Neural progenitor cell (in vitro differentiated cells): ENCODE measurements at regions not wholly inside any gene's neighbourhood (a gene's known extent, or its start where the extent isn't known, plus 50 kb on each side); places are given as distances from the start of the nearest gene placed in this dataset.

Source experiments
- DNase-seq: peaks from one replicate; pipeline ENCODE4 v3.0.0-alpha.2; 2016; ENCODE audit warnings: low spot score
- H2AFZ ChIP-seq: fragments of 200-600 bp; sonication (generic); replicated peaks from 2 replicates; pipeline ENCODE4 v1.6.1; 2016; ENCODE audit warnings: antibody characterized with exemption
- H3F3A ChIP-seq: fragments of 200-600 bp; sonication (generic); 2 replicates; pipeline ENCODE4 v1.6.1; 2016; ENCODE audit warnings: antibody characterized with exemption, low read depth
- H3K27ac ChIP-seq: fragments of 200-600 bp; sonication (generic); 2 replicates; pipeline ENCODE4 v1.5.1; 2016; ENCODE audit warnings: mild to moderate bottlenecking
- H3K27me3 ChIP-seq: fragments of 200-600 bp; sonication (generic); 2 replicates; pipeline ENCODE4 v1.6.1; 2016; ENCODE audit warnings: mild to moderate bottlenecking, moderate library complexity
- H3K36me3 ChIP-seq: fragments of 200-600 bp; sonication (generic); 2 replicates; pipeline ENCODE4 v1.5.1; 2016
- H3K4me1 ChIP-seq: fragments of 200-600 bp; sonication (generic); 2 replicates; pipeline ENCODE4 v1.6.1; 2016; ENCODE audit warnings: mixed run types
- H3K4me2 ChIP-seq: fragments of 200-600 bp; sonication (generic); 2 replicates; pipeline ENCODE4 v1.6.1; 2016
- H3K4me3 ChIP-seq: fragments of 200-600 bp; sonication (generic); 2 replicates; pipeline ENCODE4 v1.5.1; 2016
- H3K79me2 ChIP-seq: fragments of 200-600 bp; sonication (generic); 2 replicates; pipeline ENCODE4 v1.6.1; 2016; ENCODE audit warnings: low read depth
- H3K9ac ChIP-seq: fragments of 200-600 bp; sonication (generic); 2 replicates; pipeline ENCODE4 v1.6.1; 2016
- H3K9me3 ChIP-seq: fragments of 200-600 bp; sonication (generic); 2 replicates; pipeline ENCODE4 v1.5.1; 2016; ENCODE audit warnings: low read depth
- H4K20me1 ChIP-seq: fragments of 200-600 bp; sonication (generic); 2 replicates; pipeline ENCODE4 v1.6.1; 2016; ENCODE audit warnings: low read depth
- H3K27ac Mint-ChIP-seq: 3 replicates; pipeline ENCODE4 v1.8.0; 2021; ENCODE audit warnings: mixed read lengths
- H3K27me3 Mint-ChIP-seq: 2 replicates; pipeline ENCODE4 v1.8.0; 2022; ENCODE audit warnings: low read depth, mild to moderate bottlenecking, inconsistent platforms, moderate library complexity, mixed read lengths; ENCODE audit not compliant: insufficient read depth
- H3K36me3 Mint-ChIP-seq: 3 replicates; pipeline ENCODE4 v1.8.0; 2021; ENCODE audit warnings: mixed read lengths
- H3K4me1 Mint-ChIP-seq: 3 replicates; pipeline ENCODE4 v1.8.0; 2021; ENCODE audit warnings: mixed read lengths
- H3K4me3 Mint-ChIP-seq: 3 replicates; pipeline ENCODE4 v1.8.0; 2021; ENCODE audit warnings: mild to moderate bottlenecking, moderate library complexity, mixed read lengths
- H3K9me3 Mint-ChIP-seq: 3 replicates; pipeline ENCODE4 v1.8.0; 2020; ENCODE audit warnings: mixed read lengths
- CTCF ChIP-seq: fragments of 200-600 bp; sonication (generic); IDR thresholded peaks from 2 replicates; pipeline ENCODE4 v1.5.1; 2017; ENCODE audit warnings: antibody characterized with exemption, mild to moderate bottlenecking
- EZH2 ChIP-seq: fragments of 200-600 bp; sonication (generic); IDR thresholded peaks from 2 replicates; pipeline ENCODE4 v1.6.1; 2017; ENCODE audit warnings: antibody characterized with exemption, mild to moderate bottlenecking, moderate library complexity
- EZH2phosphoT487 ChIP-seq: fragments of 200-600 bp; sonication (generic); IDR thresholded peaks from 2 replicates; pipeline ENCODE4 v1.6.1; 2017; ENCODE audit warnings: antibody characterized with exemption

GRCh38 chr2:67013821-67014220, 383.3 kb upstream of the ETAA1 start:
- no peak overlapping the region for H3K27ac Mint-ChIP-seq
- TF ChIP-seq EZH2phosphoT487: no peak
- no peak for TF ChIP-seq CTCF
- TF ChIP-seq EZH2: no peak
- Histone ChIP-seq H3K27me3 (no peaks in the 10 kb centered on the region), H3K4me3 (no peak overlapping the region), H3K4me2 (no peak overlapping the region), H3K9me3 (no peaks in the 10 kb centered on the region), H4K20me1 (no peaks in the 10 kb centered on the region), H3K4me1 (no peaks in the 10 kb centered on the region), H3K9ac (no peak overlapping the region), H3K27ac (no peak overlapping the region), H2AFZ (no peak overlapping the region), H3K36me3 (no peaks in the 10 kb centered on the region), H3K79me2 (no peaks in the 10 kb centered on the region), H3F3A (no peaks in the 10 kb centered on the region)
- peaks cover 2% of the 10 kb centered on the region for H3K27me3 Mint-ChIP-seq
- peaks cover 3% of the 10 kb centered on the region for H3K9me3 Mint-ChIP-seq
- no peak overlapping the region for H3K4me3 Mint-ChIP-seq
- no peaks in the 10 kb centered on the region for H3K36me3 Mint-ChIP-seq
- DNase-seq: no peak
- no peaks in the 10 kb centered on the region for H3K4me1 Mint-ChIP-seq

- H3K27me3 ChIP-seq: no peaks in the 10 kb centered on the region
- DNase-seq: no peak
- no peaks in the 10 kb centered on the region for H3K4me1 ChIP-seq
- H2AFZ ChIP-seq: no peak overlapping the region
- no peak overlapping the region for H3K27ac Mint-ChIP-seq
- no peak overlapping the region for H3K27ac ChIP-seq
- H3K79me2 ChIP-seq: no peaks in the 10 kb centered on the region
- H3F3A ChIP-seq: no peaks in the 10 kb centered on the region
- no peaks in the 10 kb centered on the region for H3K36me3 Mint-ChIP-seq
- no peak overlapping the region for H3K9ac ChIP-seq
- H3K4me2 ChIP-seq: no peak overlapping the region
- H3K9me3 Mint-ChIP-seq: no peaks in the 10 kb centered on the region
- H3K9me3 ChIP-seq: no peaks in the 10 kb centered on the region
- no peaks in the 10 kb centered on the region for H3K4me1 Mint-ChIP-seq
- H3K36me3 ChIP-seq: no peaks in the 10 kb centered on the region
- H3K4me3 ChIP-seq: no peak overlapping the region
- TF ChIP-seq EZH2phosphoT487 (no peak), CTCF (no peak), EZH2 (no peak)
- no peak overlapping the region for H3K4me3 Mint-ChIP-seq
- H3K27me3 Mint-ChIP-seq: peaks cover 4% of the 10 kb centered on the region
- H4K20me1 ChIP-seq: no peaks in the 10 kb centered on the region
These were observed 381.5 kb upstream of the ETAA1 start for GRCh38 chr2:67015681-67016080.

- peaks cover 4% of the 10 kb centered on the region for H3K27me3 Mint-ChIP-seq
- TF ChIP-seq EZH2phosphoT487 (no peak), EZH2 (no peak), CTCF (no peak)
- H3K27me3 ChIP-seq: no peaks in the 10 kb centered on the region
- no peak overlapping the region for H3K4me3 Mint-ChIP-seq
- no peaks in the 10 kb centered on the region for H3K4me1 Mint-ChIP-seq
- H4K20me1 ChIP-seq: no peaks in the 10 kb centered on the region
- no peak overlapping the region for H2AFZ ChIP-seq
- no peaks in the 10 kb centered on the region for H3F3A ChIP-seq
- H3K27ac Mint-ChIP-seq: no peak overlapping the region
- H3K79me2 ChIP-seq: no peaks in the 10 kb centered on the region
- no peaks in the 10 kb centered on the region for H3K9me3 ChIP-seq
- no peak for DNase-seq
- H3K36me3 ChIP-seq: no peaks in the 10 kb centered on the region
- no peak overlapping the region for H3K4me2 ChIP-seq
- no peak overlapping the region for H3K27ac ChIP-seq
- no peak overlapping the region for H3K9ac ChIP-seq
- H3K36me3 Mint-ChIP-seq: no peaks in the 10 kb centered on the region
- H3K4me1 ChIP-seq: no peaks in the 10 kb centered on the region
- H3K9me3 Mint-ChIP-seq: no peaks in the 10 kb centered on the region
- H3K4me3 ChIP-seq: no peak overlapping the region
These were observed 378.8 kb upstream of the ETAA1 start for GRCh38 chr2:67018301-67018700.

- Histone ChIP-seq H3K9ac (no peak overlapping the region), H3K4me1 (no peaks in the 10 kb centered on the region), H3K4me2 (no peak overlapping the region), H2AFZ (no peak overlapping the region), H3K4me3 (no peak overlapping the region), H3K27ac (no peak overlapping the region), H4K20me1 (no peaks in the 10 kb centered on the region), H3K27me3 (no peaks in the 10 kb centered on the region), H3K79me2 (no peaks in the 10 kb centered on the region), H3K36me3 (no peaks in the 10 kb centered on the region), H3K9me3 (no peaks in the 10 kb centered on the region), H3F3A (no peaks in the 10 kb centered on the region)
- H3K9me3 Mint-ChIP-seq: no peaks in the 10 kb centered on the region
- TF ChIP-seq EZH2phosphoT487 (no peak), EZH2 (no peak), CTCF (no peak)
- no peak overlapping the region for H3K4me3 Mint-ChIP-seq
- H3K4me1 Mint-ChIP-seq: peaks cover 2% of the 10 kb centered on the region
- no peaks in the 10 kb centered on the region for H3K36me3 Mint-ChIP-seq
- no peak for DNase-seq
- no peak overlapping the region for H3K27ac Mint-ChIP-seq
- H3K27me3 Mint-ChIP-seq: no peaks in the 10 kb centered on the region
These were observed 365.1 kb upstream of the ETAA1 start for GRCh38 chr2:67032076-67032475.
